Caco-2 (cell line): ENCODE measurements at regions not wholly inside any gene's neighbourhood (a gene's known extent, or its start where the extent isn't known, plus 50 kb on each side); places are given as distances from the start of the nearest gene placed in this dataset.

Experiments used
- BruUV-seq: library from RNA; stranded (reverse); fragments of 400-500 nt; replicated peaks from 2 replicates; lab custom pipeline; 2021; lab: Mats Ljungman, UMichigan
- CTCF ChIA-PET: fragments of 300-600 bp; sonication (Branson Sonifier 250); formaldehyde crosslinking; loops from one replicate; lab custom pipeline; 2022; ENCODE audit warnings: antibody characterized with exemption; lab: Charles Lee
- POLR2A ChIA-PET: fragments of 300-600 bp; sonication (Branson Sonifier 250); formaldehyde crosslinking; loops from one replicate; lab custom pipeline; 2022; ENCODE audit warnings: antibody characterized with exemption; lab: Charles Lee
- DNase-seq, 2 experiments: peaks; one replicate each; pipeline versions ENCODE4 v3.0.0 to v3.0.0-alpha.2; 2020 to 2022
- H3K27me3 ChIP-seq: replicated peaks from 2 replicates; pipeline ENCODE4 v1.6.0; 2011; ENCODE audit warnings: low read length; ENCODE audit not compliant: control insufficient read depth, insufficient read depth
- H3K36me3 ChIP-seq: 2 replicates; pipeline ENCODE4 v1.5.1; 2011; ENCODE audit warnings: low read length; ENCODE audit not compliant: control insufficient read depth, insufficient read depth
- H3K4me1 ChIP-seq: fragments of 250-450 bp; sonication (Bioruptor Pico); 2 replicates; pipeline ENCODE4 v1.5.1; 2020; ENCODE audit warnings: mild to moderate bottlenecking
- H3K4me3 ChIP-seq: 2 replicates; pipeline ENCODE4 v1.5.1; 2011; ENCODE audit warnings: low read depth, mild to moderate bottlenecking, control low read depth, low read length
- H3K9me3 ChIP-seq: fragments of 250-450 bp; sonication (Bioruptor Pico); 2 replicates; pipeline ENCODE4 v1.5.1; 2020; ENCODE audit warnings: mild to moderate bottlenecking, moderate library complexity
- H3K27ac Mint-ChIP-seq: one replicate; pipeline ENCODE4 v1.8.0; 2022; ENCODE audit warnings: mixed read lengths; ENCODE audit not compliant: unreplicated experiment
- H3K27me3 Mint-ChIP-seq: one replicate; pipeline ENCODE4 v1.8.0; 2022; ENCODE audit warnings: mixed read lengths; ENCODE audit not compliant: insufficient read depth, unreplicated experiment
- H3K36me3 Mint-ChIP-seq: one replicate; pipeline ENCODE4 v1.8.0; 2022; ENCODE audit warnings: mild to moderate bottlenecking, mixed read lengths; ENCODE audit not compliant: insufficient read depth, unreplicated experiment
- H3K4me1 Mint-ChIP-seq: one replicate; pipeline ENCODE4 v1.8.0; 2022; ENCODE audit warnings: low read depth, mixed read lengths; ENCODE audit not compliant: unreplicated experiment
- H3K4me3 Mint-ChIP-seq: one replicate; pipeline ENCODE4 v1.8.0; 2022; ENCODE audit warnings: mild to moderate bottlenecking, moderate library complexity, mixed read lengths; ENCODE audit not compliant: unreplicated experiment
- H3K9me3 Mint-ChIP-seq: one replicate; pipeline ENCODE4 v1.8.0; 2022; ENCODE audit warnings: mixed read lengths; ENCODE audit not compliant: unreplicated experiment
- CTCF ChIP-seq, 2 experiments: fragments of 200-600 bp in 1 of 2; IDR thresholded peaks; 1 replicate in 1 of 2; 2 replicates in 1 of 2; pipeline versions ENCODE4 v1.5.1 to v1.8.0; 2011 to 2022; ENCODE audit warnings: antibody characterized with exemption in 1 of 2, control low read depth in 1 of 2, inconsistent platforms in 1 of 2, low read depth in 1 of 2, low read length in 1 of 2, mild to moderate bottlenecking in 1 of 2, moderate library complexity in 1 of 2; ENCODE audit not compliant: insufficient read depth in 1 of 2, severe bottlenecking in 1 of 2, unreplicated experiment in 1 of 2
- intact Hi-C: fragments of 100-400 bp; cut with micrococcal nuclease; formaldehyde crosslinking; loops from one replicate; pipeline ENCODE4 v1.10.0; 2022; ENCODE audit not compliant: unreplicated experiment

GRCh38 chr13:109646423-109646822 lies 140.0 kb downstream of the IRS2 start:
- no peak overlapping the region for H3K4me3 Mint-ChIP-seq
- ChIA-PET POLR2A (no interaction called here), CTCF (interaction anchor here (0.7 kb wide), 1 partner anchor 221 kb away, joined by 3 read pairs; no protein-coding TSS in a partner anchor)
- BruUV-seq: no TSS peak
- no peaks in the 10 kb centered on the region for H3K27me3 ChIP-seq
- no peaks in the 10 kb centered on the region for H3K9me3 ChIP-seq
- H3K4me1 ChIP-seq: no peaks in the 10 kb centered on the region
- no peak for DNase-seq
- H3K4me1 Mint-ChIP-seq: no peaks in the 10 kb centered on the region
- H3K4me3 ChIP-seq: no peak overlapping the region
- H3K27me3 Mint-ChIP-seq: peaks cover 2% of the 10 kb centered on the region
- no peaks in the 10 kb centered on the region for H3K36me3 ChIP-seq
- TF ChIP-seq CTCF (IDR thresholded peaks at IDR 0.05; ENCODE audit: insufficient read depth in 1 of 2, low read depth in 1 of 2, low read length in 1 of 2, severe bottlenecking in 1 of 2, unreplicated experiment in 1 of 2): no peak
- H3K36me3 Mint-ChIP-seq: no peaks in the 10 kb centered on the region
- peaks cover 3% of the 10 kb centered on the region for H3K9me3 Mint-ChIP-seq
- no peak overlapping the region for H3K27ac Mint-ChIP-seq
- intact Hi-C loops: no loop called here

GRCh38 chr13:109645831-109646230 lies 140.6 kb downstream of the IRS2 start:
- Mint-ChIP-seq H3K9me3 (peaks cover 9% of the 10 kb centered on the region), H3K27ac (no peak overlapping the region), H3K4me3 (no peak overlapping the region), H3K36me3 (no peaks in the 10 kb centered on the region), H3K4me1 (no peaks in the 10 kb centered on the region), H3K27me3 (no peaks in the 10 kb centered on the region)
- intact Hi-C loops: no loop called here
- no peak for DNase-seq
- no peak for TF ChIP-seq CTCF (IDR thresholded peaks at IDR 0.05; ENCODE audit: insufficient read depth in 1 of 2, low read depth in 1 of 2, low read length in 1 of 2, severe bottlenecking in 1 of 2, unreplicated experiment in 1 of 2)
- no peaks in the 10 kb centered on the region for H3K36me3 ChIP-seq
- H3K4me1 ChIP-seq: no peaks in the 10 kb centered on the region
- CTCF ChIA-PET: no interaction called here
- no peaks in the 10 kb centered on the region for H3K27me3 ChIP-seq
- H3K9me3 ChIP-seq: no peaks in the 10 kb centered on the region
- no peak overlapping the region for H3K4me3 ChIP-seq
- POLR2A ChIA-PET: no interaction called here
- BruUV-seq: no TSS peak

- intact Hi-C loops: no loop called here
- CTCF ChIA-PET: no interaction called here
- H3K4me1 ChIP-seq: no peaks in the 10 kb centered on the region
- no peak for TF ChIP-seq CTCF (IDR thresholded peaks at IDR 0.05; ENCODE audit: insufficient read depth in 1 of 2, low read depth in 1 of 2, low read length in 1 of 2, severe bottlenecking in 1 of 2, unreplicated experiment in 1 of 2)
- Mint-ChIP-seq H3K4me3 (no peak overlapping the region), H3K27me3 (no peaks in the 10 kb centered on the region), H3K27ac (no peak overlapping the region), H3K36me3 (no peaks in the 10 kb centered on the region), H3K4me1 (no peaks in the 10 kb centered on the region), H3K9me3 (peaks cover 18% of the 10 kb centered on the region)
- no TSS peak for BruUV-seq
- H3K4me3 ChIP-seq: no peak overlapping the region
- DNase-seq: no peak
- POLR2A ChIA-PET: no interaction called here
- no peaks in the 10 kb centered on the region; the same call in 1 of the 2 replicates for H3K36me3 ChIP-seq
- H3K27me3 ChIP-seq: no peaks in the 10 kb centered on the region
- no peaks in the 10 kb centered on the region for H3K9me3 ChIP-seq
Observed at GRCh38 chr13:109644956-109645355, 141.4 kb downstream of the IRS2 start.
